Mucosa of rectum (tissue), 2 donors: ENCODE measurements at regions not wholly inside any gene's neighbourhood (a gene's known extent, or its start where the extent isn't known, plus 50 kb on each side); places are given as distances from the start of the nearest gene placed in this dataset.

Experiments
- H3K27ac ChIP-seq, 2 donors: one replicate each; pipeline ENCODE4 v1.7.0; 2013; ENCODE audit warnings: inconsistent platforms in 2 of 2, low read depth in 2 of 2, low read length in 2 of 2
- H3K27me3 ChIP-seq, 2 donors: one replicate each; pipeline ENCODE4 v1.7.0; 2013; ENCODE audit warnings: low read length in 2 of 2; ENCODE audit not compliant: control insufficient read depth in 2 of 2, insufficient read depth in 2 of 2
- H3K36me3 ChIP-seq, 2 donors: one replicate each; pipeline ENCODE4 v1.7.0; 2013; ENCODE audit warnings: low read length in 2 of 2; ENCODE audit not compliant: control insufficient read depth in 2 of 2, insufficient read depth in 2 of 2
- H3K4me1 ChIP-seq, 2 donors: one replicate each; pipeline ENCODE4 v1.7.0; 2013; ENCODE audit warnings: low read length in 2 of 2, mild to moderate bottlenecking in 1 of 2; ENCODE audit not compliant: control insufficient read depth in 2 of 2, insufficient read depth in 2 of 2
- H3K4me3 ChIP-seq, 2 donors: one replicate each; pipeline ENCODE4 v1.7.0; 2013; ENCODE audit warnings: low read length in 2 of 2
- H3K9ac ChIP-seq, 2 donors: one replicate each; pipeline ENCODE4 v1.7.0; 2013; ENCODE audit warnings: low read length in 2 of 2, low read depth in 1 of 2, mild to moderate bottlenecking in 1 of 2
- H3K9me3 ChIP-seq, 2 donors: one replicate each; pipeline ENCODE4 v1.7.0; 2013; ENCODE audit warnings: low read length in 2 of 2; ENCODE audit not compliant: control insufficient read depth in 2 of 2
- donor health status: healthy.
- donor health status: Normal muscosa, but diverticular disease.

GRCh38 chr2:104090407-104090806, 763.5 kb upstream of the POU3F3 start:
- Histone ChIP-seq H3K4me1 (no peaks in the 10 kb centered on the region), H3K27ac (no peak overlapping the region), H3K36me3 (no peaks in the 10 kb centered on the region), H3K4me3 (no peak overlapping the region), H3K9me3 (no peaks in the 10 kb centered on the region), H3K27me3 (no peaks in the 10 kb centered on the region), H3K9ac (no peak overlapping the region)

GRCh38 chr2:104091894-104092293, 762.0 kb upstream of the POU3F3 start:
- Histone ChIP-seq H3K27ac (no peak overlapping the region), H3K36me3 (no peaks in the 10 kb centered on the region), H3K9me3 (no peaks in the 10 kb centered on the region), H3K4me3 (no peak overlapping the region), H3K4me1 (no peaks in the 10 kb centered on the region), H3K9ac (no peak overlapping the region), H3K27me3 (no peaks in the 10 kb centered on the region)

- no peaks in the 10 kb centered on the region for H3K36me3 ChIP-seq
- H3K4me1 ChIP-seq = no peaks in the 10 kb centered on the region
- H3K27me3 ChIP-seq = no peaks in the 10 kb centered on the region
- no peak overlapping the region for H3K27ac ChIP-seq
- no peak overlapping the region for H3K4me3 ChIP-seq
- H3K9ac ChIP-seq = no peak overlapping the region
- no peaks in the 10 kb centered on the region for H3K9me3 ChIP-seq
Measured at GRCh38 chr2:104092886-104093285, 761.0 kb upstream of the POU3F3 start.

- Histone ChIP-seq H3K4me3 (no peak overlapping the region), H3K27ac (no peak overlapping the region), H3K27me3 (no peaks in the 10 kb centered on the region), H3K36me3 (no peaks in the 10 kb centered on the region), H3K4me1 (no peaks in the 10 kb centered on the region), H3K9me3 (no peaks in the 10 kb centered on the region), H3K9ac (no peak overlapping the region)
Measured at GRCh38 chr2:104102615-104103014, 751.3 kb upstream of the POU3F3 start.

- Histone ChIP-seq H3K27me3 (no peaks in the 10 kb centered on the region), H3K36me3 (no peaks in the 10 kb centered on the region), H3K4me3 (no peak overlapping the region), H3K9me3 (no peaks in the 10 kb centered on the region), H3K9ac (no peak overlapping the region), H3K4me1 (no peaks in the 10 kb centered on the region), H3K27ac (no peak overlapping the region)
Measured at GRCh38 chr2:104109356-104109755, 744.6 kb upstream of the POU3F3 start.

GRCh38 chr2:104118889-104119288, 735.0 kb upstream of the POU3F3 start:
- Histone ChIP-seq H3K4me3 (no peak overlapping the region), H3K36me3 (no peaks in the 10 kb centered on the region), H3K9ac (no peak overlapping the region), H3K4me1 (no peaks in the 10 kb centered on the region), H3K27ac (no peak overlapping the region), H3K27me3 (no peaks in the 10 kb centered on the region), H3K9me3 (no peaks in the 10 kb centered on the region)

- Histone ChIP-seq H3K9me3 (no peaks in the 10 kb centered on the region), H3K4me3 (no peak overlapping the region), H3K27ac (no peak overlapping the region), H3K9ac (no peak overlapping the region), H3K36me3 (no peaks in the 10 kb centered on the region), H3K4me1 (no peaks in the 10 kb centered on the region), H3K27me3 (no peaks in the 10 kb centered on the region)
Measured at GRCh38 chr2:104120171-104120570, 733.7 kb upstream of the POU3F3 start.

GRCh38 chr2:104125096-104125495, 728.8 kb upstream of the POU3F3 start:
- H3K27me3 ChIP-seq = no peaks in the 10 kb centered on the region
- H3K36me3 ChIP-seq = no peaks in the 10 kb centered on the region
- no peak overlapping the region for H3K27ac ChIP-seq
- no peaks in the 10 kb centered on the region for H3K4me1 ChIP-seq
- H3K4me3 ChIP-seq = no peak overlapping the region
- no peaks in the 10 kb centered on the region for H3K9me3 ChIP-seq
- no peak overlapping the region for H3K9ac ChIP-seq

- H3K9ac ChIP-seq = no peak overlapping the region
- H3K4me1 ChIP-seq = no peaks in the 10 kb centered on the region
- no peak overlapping the region for H3K27ac ChIP-seq
- H3K4me3 ChIP-seq = no peak overlapping the region
- H3K9me3 ChIP-seq = no peaks in the 10 kb centered on the region
- H3K27me3 ChIP-seq = no peaks in the 10 kb centered on the region
- H3K36me3 ChIP-seq = no peaks in the 10 kb centered on the region
Measured at GRCh38 chr2:104127049-104127770, 726.7 kb upstream of the POU3F3 start.

- Histone ChIP-seq H3K9me3 (no peaks in the 10 kb centered on the region), H3K36me3 (no peaks in the 10 kb centered on the region), H3K27ac (no peak overlapping the region), H3K9ac (no peak overlapping the region), H3K4me1 (no peaks in the 10 kb centered on the region), H3K4me3 (no peak overlapping the region), H3K27me3 (no peaks in the 10 kb centered on the region)
Measured at GRCh38 chr2:104140361-104140760, 713.6 kb upstream of the POU3F3 start.

- Histone ChIP-seq H3K4me3 (no peak overlapping the region), H3K27ac (no peak overlapping the region), H3K9ac (no peak overlapping the region), H3K36me3 (no peaks in the 10 kb centered on the region), H3K4me1 (no peaks in the 10 kb centered on the region), H3K27me3 (no peaks in the 10 kb centered on the region), H3K9me3 (no peaks in the 10 kb centered on the region)
Measured at GRCh38 chr2:104158191-104158590, 695.7 kb upstream of the POU3F3 start.
